Mesenchymal stem cell (in vitro differentiated cells and primary cell): ENCODE measurements at regions not wholly inside any gene's neighbourhood (a gene's known extent, or its start where the extent isn't known, plus 50 kb on each side); places are given as distances from the start of the nearest gene placed in this dataset.

Experiments
- DNase-seq: peaks from one replicate; pipeline ENCODE4 v3.0.0-alpha.2; 2013
- H2AFZ ChIP-seq: one replicate; pipeline ENCODE4 v1.6.1; 2013; ENCODE audit warnings: low read depth, mild to moderate bottlenecking, control low read depth, inconsistent platforms, low read length, moderate library complexity
- H2AK5ac ChIP-seq: 2 replicates; pipeline ENCODE4 v1.6.1; 2013; ENCODE audit warnings: low read length, moderate library complexity, mild to moderate bottlenecking, inconsistent platforms; ENCODE audit not compliant: severe bottlenecking
- H2BK120ac ChIP-seq: one replicate; pipeline ENCODE4 v1.6.1; 2013; ENCODE audit warnings: low read depth, mild to moderate bottlenecking, inconsistent platforms, low read length, moderate library complexity
- H2BK12ac ChIP-seq, 2 experiments: one replicate each; pipeline ENCODE4 v1.6.1; 2013; ENCODE audit warnings: inconsistent platforms in 2 of 2, low read length in 2 of 2, mild to moderate bottlenecking in 2 of 2, moderate library complexity in 2 of 2, control low read depth in 1 of 2
- H2BK15ac ChIP-seq: one replicate; pipeline ENCODE4 v1.6.1; 2013; ENCODE audit warnings: mild to moderate bottlenecking, low read depth, inconsistent platforms; ENCODE audit not compliant: poor library complexity, severe bottlenecking
- H2BK5ac ChIP-seq: 2 replicates; pipeline ENCODE4 v1.6.1; 2013; ENCODE audit warnings: low read depth, mild to moderate bottlenecking, low read length, control low read depth, inconsistent platforms; ENCODE audit not compliant: poor library complexity, severe bottlenecking
- H3K14ac ChIP-seq, 2 experiments: one replicate each; pipeline ENCODE4 v1.6.1; 2013; ENCODE audit warnings: inconsistent platforms in 2 of 2, low read length in 2 of 2, control low read depth in 1 of 2, mild to moderate bottlenecking in 1 of 2, moderate library complexity in 1 of 2
- H3K18ac ChIP-seq, 2 experiments: one replicate each; pipeline ENCODE4 v1.6.1; 2013; ENCODE audit warnings: inconsistent platforms in 2 of 2, low read length in 2 of 2, control low read depth in 1 of 2, low read depth in 1 of 2, mild to moderate bottlenecking in 1 of 2
- H3K23ac ChIP-seq, 2 experiments: one replicate each; pipeline ENCODE4 v1.6.1; 2013; ENCODE audit warnings: inconsistent platforms in 2 of 2, low read length in 2 of 2, mild to moderate bottlenecking in 2 of 2, moderate library complexity in 2 of 2, control low read depth in 1 of 2
- H3K27ac ChIP-seq: 2 replicates; pipeline ENCODE4 v1.5.1; 2013; ENCODE audit warnings: mild to moderate bottlenecking, moderate library complexity, low read length, control low read depth, inconsistent platforms; ENCODE audit not compliant: poor library complexity, severe bottlenecking
- H3K27me3 ChIP-seq, 2 experiments: 2 replicates each; pipeline versions ENCODE4 v1.6.1 to v1.7.0; 2013; ENCODE audit warnings: low read length in 2 of 2, mild to moderate bottlenecking in 2 of 2, moderate library complexity in 2 of 2, control low read depth in 1 of 2, inconsistent platforms in 1 of 2; ENCODE audit not compliant: control insufficient read depth in 1 of 2, insufficient read depth in 1 of 2
- H3K36me3 ChIP-seq, 2 experiments: 2 replicates each; pipeline versions ENCODE4 v1.6.1 to v1.7.0; 2013; ENCODE audit warnings: low read length in 2 of 2, control low read depth in 1 of 2, inconsistent platforms in 1 of 2, low read depth in 1 of 2, mild to moderate bottlenecking in 1 of 2; ENCODE audit not compliant: insufficient read depth in 2 of 2, control insufficient read depth in 1 of 2
- H3K4ac ChIP-seq, 2 experiments: one replicate each; pipeline ENCODE4 v1.6.1; 2013; ENCODE audit warnings: inconsistent platforms in 2 of 2, low read length in 2 of 2, mild to moderate bottlenecking in 2 of 2, moderate library complexity in 2 of 2, control low read depth in 1 of 2, low read depth in 1 of 2
- H3K4me1 ChIP-seq: 2 replicates; pipeline ENCODE4 v1.6.1; 2013; ENCODE audit warnings: low read depth, low read length, control low read depth; ENCODE audit not compliant: control insufficient read depth, insufficient read depth
- H3K4me2 ChIP-seq: 2 replicates; pipeline ENCODE4 v1.6.1; 2013; ENCODE audit warnings: low read length, mild to moderate bottlenecking, inconsistent platforms; ENCODE audit not compliant: poor library complexity, severe bottlenecking
- H3K4me3 ChIP-seq, 2 experiments: 2 replicates each; pipeline versions ENCODE4 v1.5.1 to v1.7.0; 2013; ENCODE audit warnings: low read length in 2 of 2, mild to moderate bottlenecking in 2 of 2, control low read depth in 1 of 2, low read depth in 1 of 2; ENCODE audit not compliant: insufficient read depth in 1 of 2
- H3K79me1 ChIP-seq: replicated peaks from 2 replicates; pipeline ENCODE4 v1.6.1; 2013; ENCODE audit warnings: mild to moderate bottlenecking, control low read depth, low read length, inconsistent platforms; ENCODE audit not compliant: poor library complexity, severe bottlenecking
- H3K9ac ChIP-seq: 2 replicates; pipeline ENCODE4 v1.7.0; 2013; ENCODE audit warnings: mild to moderate bottlenecking, low read length, moderate library complexity
- H3K9me3 ChIP-seq: 2 replicates; pipeline ENCODE4 v1.7.0; 2013; ENCODE audit warnings: mild to moderate bottlenecking, low read length; ENCODE audit not compliant: control insufficient read depth
- H4K8ac ChIP-seq: one replicate; pipeline ENCODE4 v1.6.1; 2013; ENCODE audit warnings: inconsistent platforms, mild to moderate bottlenecking, low read length, moderate library complexity
- H4K91ac ChIP-seq: one replicate; pipeline ENCODE4 v1.6.1; 2013; ENCODE audit warnings: mild to moderate bottlenecking, low read length, inconsistent platforms
- WGBS: methylation state at CpG from one replicate; pipeline ENCODE4 v1.1.7; 2013; ENCODE audit warnings: mixed read lengths; 5-methylcytosine and 5-hydroxymethylcytosine counted together

- Histone ChIP-seq H3K36me3 (no peaks in the 10 kb centered on the region), H3K9me3 (no peaks in the 10 kb centered on the region), H3K4ac (no peak overlapping the region), H2BK5ac (no peak overlapping the region), H3K18ac (no peak overlapping the region), H2BK12ac (no peak overlapping the region), H2BK15ac (no peak overlapping the region), H2AK5ac (no peak overlapping the region), H3K79me1 (no peaks in the 10 kb centered on the region), H3K4me2 (no peak overlapping the region), H3K27me3 (peaks cover 0 to 62% of the 10 kb centered on the region in 2 experiments), H3K23ac (no peak overlapping the region), H2AFZ (no peak overlapping the region), H3K9ac (no peak overlapping the region), H4K91ac (no peak overlapping the region), H3K4me1 (no peaks in the 10 kb centered on the region), H3K14ac (no peak overlapping the region), H3K27ac (no peak overlapping the region), H4K8ac (no peak overlapping the region), H2BK120ac (no peak overlapping the region), H3K4me3 (no peak overlapping the region)
- WGBS, result 66% methylated on average over 6 of the region's 6 CpGs
- no peak for DNase-seq
Observed at GRCh38 chr1:37399205-37399604, 75.2 kb upstream of the ZC3H12A start.

- H3K18ac ChIP-seq, result no peak overlapping the region
- no peak overlapping the region for H3K4me2 ChIP-seq
- H3K9me3 ChIP-seq, result no peaks in the 10 kb centered on the region
- no peak overlapping the region for H3K4ac ChIP-seq
- H2BK12ac ChIP-seq, result no peak overlapping the region
- H4K8ac ChIP-seq, result no peak overlapping the region
- no peak overlapping the region for H3K4me3 ChIP-seq
- no peak overlapping the region for H4K91ac ChIP-seq
- H3K36me3 ChIP-seq, result no peaks in the 10 kb centered on the region
- no peak overlapping the region for H2BK5ac ChIP-seq
- no peak overlapping the region for H3K27ac ChIP-seq
- H3K4me1 ChIP-seq, result no peaks in the 10 kb centered on the region
- no peak overlapping the region for H2BK15ac ChIP-seq
- H3K23ac ChIP-seq, result no peak overlapping the region
- H2AK5ac ChIP-seq, result no peak overlapping the region
- H2BK120ac ChIP-seq, result no peak overlapping the region
- H3K27me3 ChIP-seq, result peaks cover 0 to 58% of the 10 kb centered on the region in 2 experiments
- 62% methylated on average over 3 of the region's 3 CpGs for WGBS
- no peak overlapping the region for H2AFZ ChIP-seq
- H3K9ac ChIP-seq, result no peak overlapping the region
- DNase-seq, result no peak
- no peaks in the 10 kb centered on the region for H3K79me1 ChIP-seq
- H3K14ac ChIP-seq, result no peak overlapping the region
Observed at GRCh38 chr1:37399830-37400464, 74.4 kb upstream of the ZC3H12A start.

GRCh38 chr1:37400466-37401225 lies 73.7 kb upstream of the ZC3H12A start:
- Histone ChIP-seq H2AFZ (no peak overlapping the region), H4K91ac (no peak overlapping the region), H3K18ac (no peak overlapping the region), H3K79me1 (no peaks in the 10 kb centered on the region), H3K36me3 (no peaks in the 10 kb centered on the region), H4K8ac (no peak overlapping the region), H3K23ac (no peak overlapping the region), H2AK5ac (no peak overlapping the region), H2BK120ac (no peak overlapping the region), H3K9ac (no peak overlapping the region), H3K4me2 (no peak overlapping the region), H3K9me3 (no peaks in the 10 kb centered on the region), H3K4me3 (no peak overlapping the region), H2BK12ac (no peak overlapping the region), H3K27ac (no peak overlapping the region), H3K4me1 (no peaks in the 10 kb centered on the region), H2BK15ac (no peak overlapping the region), H3K4ac (no peak overlapping the region), H3K14ac (no peak overlapping the region), H3K27me3 (peaks cover 0 to 56% of the 10 kb centered on the region in 2 experiments), H2BK5ac (no peak overlapping the region)
- no peak for DNase-seq
- 82% methylated on average over 21 of the region's 21 CpGs for WGBS

GRCh38 chr1:37403166-37403565 lies 71.2 kb upstream of the ZC3H12A start:
- Histone ChIP-seq H3K14ac (no peak overlapping the region), H3K18ac (no peak overlapping the region), H2BK5ac (no peak overlapping the region), H3K4ac (no peak overlapping the region), H3K9ac (no peak overlapping the region), H3K27ac (no peak overlapping the region), H3K36me3 (no peaks in the 10 kb centered on the region), H4K91ac (no peak overlapping the region), H2AFZ (no peak overlapping the region), H2AK5ac (no peak overlapping the region), H2BK15ac (no peak overlapping the region), H2BK120ac (no peak overlapping the region), H2BK12ac (no peak overlapping the region), H3K23ac (no peak overlapping the region), H3K4me1 (no peaks in the 10 kb centered on the region), H3K9me3 (no peaks in the 10 kb centered on the region), H3K79me1 (no peaks in the 10 kb centered on the region), H3K27me3 (peaks cover 0 to 44% of the 10 kb centered on the region in 2 experiments), H3K4me3 (no peak overlapping the region), H4K8ac (no peak overlapping the region), H3K4me2 (no peak overlapping the region)
- DNase-seq, result no peak
- WGBS, result 65% methylated on average over 4 of the region's 4 CpGs
